ENCODE measurements at regions not wholly inside any gene's neighbourhood (a gene's known extent, or its start where the extent isn't known, plus 50 kb on each side); places are given as distances from the start of the nearest gene placed in this dataset.

DNA sequence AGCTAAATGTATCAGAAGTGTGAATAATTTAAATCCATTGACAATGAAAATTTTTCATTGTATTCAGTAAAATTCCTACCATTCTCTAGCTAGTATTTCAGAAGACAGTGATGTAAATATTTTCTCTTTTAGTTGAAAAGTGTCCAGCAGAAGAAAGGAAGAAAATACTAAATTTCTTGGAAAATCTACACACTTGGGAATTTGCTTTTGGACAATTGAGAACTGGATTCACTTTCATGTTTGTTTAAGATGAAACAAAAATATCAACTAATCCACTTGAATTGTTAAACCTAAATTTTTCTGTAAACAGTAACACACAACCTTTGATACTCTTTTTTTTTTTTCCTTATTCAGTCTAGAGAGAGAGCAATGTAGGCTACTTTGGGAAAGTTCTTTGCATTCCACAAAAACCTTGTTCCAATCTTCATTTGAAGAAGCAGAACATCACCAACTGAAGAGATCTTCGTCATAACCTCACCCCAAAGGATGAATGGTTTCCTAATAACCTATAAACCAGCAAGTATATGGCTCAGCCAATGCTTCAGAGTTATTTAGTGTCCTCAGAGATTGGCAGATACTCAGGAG lies 155.1 kb upstream of the GORAB start:
- TF ChIP-seq, protein P1, sequence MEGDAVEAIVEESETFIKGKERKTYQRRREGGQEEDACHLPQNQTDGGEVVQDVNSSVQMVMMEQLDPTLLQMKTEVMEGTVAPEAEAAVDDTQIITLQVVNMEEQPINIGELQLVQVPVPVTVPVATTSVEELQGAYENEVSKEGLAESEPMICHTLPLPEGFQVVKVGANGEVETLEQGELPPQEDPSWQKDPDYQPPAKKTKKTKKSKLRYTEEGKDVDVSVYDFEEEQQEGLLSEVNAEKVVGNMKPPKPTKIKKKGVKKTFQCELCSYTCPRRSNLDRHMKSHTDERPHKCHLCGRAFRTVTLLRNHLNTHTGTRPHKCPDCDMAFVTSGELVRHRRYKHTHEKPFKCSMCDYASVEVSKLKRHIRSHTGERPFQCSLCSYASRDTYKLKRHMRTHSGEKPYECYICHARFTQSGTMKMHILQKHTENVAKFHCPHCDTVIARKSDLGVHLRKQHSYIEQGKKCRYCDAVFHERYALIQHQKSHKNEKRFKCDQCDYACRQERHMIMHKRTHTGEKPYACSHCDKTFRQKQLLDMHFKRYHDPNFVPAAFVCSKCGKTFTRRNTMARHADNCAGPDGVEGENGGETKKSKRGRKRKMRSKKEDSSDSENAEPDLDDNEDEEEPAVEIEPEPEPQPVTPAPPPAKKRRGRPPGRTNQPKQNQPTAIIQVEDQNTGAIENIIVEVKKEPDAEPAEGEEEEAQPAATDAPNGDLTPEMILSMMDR (IDR thresholded peaks at IDR 0.05; ENCODE audit: borderline replicate concordance, extremely low read depth, insufficient read depth), result no peak
- no peak overlapping the region for H3K27ac ChIP-seq (ENCODE audit: low read depth in 2 of 2, low read length in 2 of 2)
- DNase-seq, result no peak
- no peaks in the 10 kb centered on the region for H3K9me3 ChIP-seq (ENCODE audit: control insufficient read depth in 2 of 3, insufficient read depth in 1 of 3, low read length in 3 of 3)
- no peak overlapping the region for H3K9ac ChIP-seq (ENCODE audit: low read length in 3 of 3)
- intact Hi-C loops (cut with DNase I), result no loop called here
- no peaks in the 10 kb centered on the region for H3K27me3 ChIP-seq (ENCODE audit: control insufficient read depth, insufficient read depth, low read length)
- no peaks in the 10 kb centered on the region for H3K4me1 ChIP-seq (ENCODE audit: control insufficient read depth in 2 of 3, insufficient read depth in 2 of 3, low read depth in 1 of 3, low read length in 3 of 3)
- FAIRE-seq, result no peak
- H3K36me3 ChIP-seq (ENCODE audit: control insufficient read depth in 2 of 3, insufficient read depth in 3 of 3, low read length in 3 of 3), result no peaks in the 10 kb centered on the region
- no peak overlapping the region for H3K4me3 ChIP-seq (ENCODE audit: low read length in 3 of 3)

DNA sequence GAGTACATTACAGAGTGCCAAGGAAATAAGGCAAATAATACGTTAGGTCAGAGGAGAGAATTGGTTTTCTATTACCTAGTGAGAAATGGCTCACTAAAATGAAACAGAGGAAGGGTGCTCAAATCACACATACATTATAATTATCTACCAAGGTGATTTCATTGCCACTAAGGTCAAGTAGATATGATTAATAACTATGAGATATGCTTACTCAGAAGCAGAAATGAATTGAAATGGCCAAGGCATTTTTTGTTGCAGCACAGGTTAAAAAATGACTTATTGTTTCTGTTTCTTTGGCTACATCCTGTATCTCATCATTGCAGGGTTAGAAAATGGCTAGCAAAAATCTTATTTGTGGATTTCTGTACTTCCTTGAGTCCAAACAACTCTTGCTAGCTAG lies 154.5 kb upstream of the GORAB start:
- no peaks in the 10 kb centered on the region for H3K27me3 ChIP-seq (ENCODE audit: control insufficient read depth, insufficient read depth, low read length)
- H3K4me3 ChIP-seq (ENCODE audit: low read length in 3 of 3), result no peak overlapping the region
- FAIRE-seq (no peak), DNase-seq (no peak)
- TF ChIP-seq, protein P1 (IDR thresholded peaks at IDR 0.05; ENCODE audit: borderline replicate concordance, extremely low read depth, insufficient read depth), result no peak
- no peaks in the 10 kb centered on the region for H3K36me3 ChIP-seq (ENCODE audit: control insufficient read depth in 2 of 3, insufficient read depth in 3 of 3, low read length in 3 of 3)
- H3K27ac ChIP-seq (ENCODE audit: low read depth in 2 of 2, low read length in 2 of 2), result no peak overlapping the region
- H3K9me3 ChIP-seq (ENCODE audit: control insufficient read depth in 2 of 3, insufficient read depth in 1 of 3, low read length in 3 of 3), result no peaks in the 10 kb centered on the region
- no peak overlapping the region for H3K9ac ChIP-seq (ENCODE audit: low read length in 3 of 3)
- intact Hi-C loops (cut with DNase I), result no loop called here
- no peaks in the 10 kb centered on the region for H3K4me1 ChIP-seq (ENCODE audit: control insufficient read depth in 2 of 3, insufficient read depth in 2 of 3, low read depth in 1 of 3, low read length in 3 of 3)

DNA sequence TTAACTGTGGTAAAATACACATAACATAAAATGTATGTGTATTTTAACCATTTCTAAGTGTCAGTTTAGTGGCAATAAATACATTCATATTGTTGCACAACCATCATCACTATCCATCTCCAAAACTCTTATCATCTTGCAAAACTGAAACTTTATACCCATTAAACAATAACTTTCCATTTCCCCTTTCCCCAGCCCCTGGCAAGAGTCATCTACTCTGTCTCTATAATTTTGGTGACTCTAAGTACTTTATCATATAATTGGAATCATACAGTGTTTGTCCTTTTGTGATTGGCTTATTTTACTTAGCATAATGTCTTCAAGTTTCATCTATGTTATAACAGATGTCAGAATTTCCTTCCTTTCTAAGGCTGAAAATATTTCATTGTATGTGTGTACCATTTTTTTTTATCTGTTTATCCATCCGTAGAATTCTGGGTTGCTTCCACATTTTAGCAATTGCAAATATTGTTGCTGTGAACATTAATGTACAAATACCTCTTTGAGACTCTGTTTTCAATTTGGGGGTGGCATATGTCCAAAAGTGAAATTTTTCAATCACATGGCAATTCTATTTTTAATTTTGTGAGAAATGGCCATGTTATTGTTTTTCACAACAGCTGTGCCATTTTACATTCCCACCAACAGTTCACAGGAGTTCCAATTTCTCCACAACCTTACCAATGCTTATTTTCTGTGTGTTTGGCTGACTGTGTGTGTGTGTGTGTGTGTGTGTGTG lies 153.9 kb upstream of the GORAB start:
- H3K36me3 ChIP-seq (ENCODE audit: control insufficient read depth in 2 of 3, insufficient read depth in 3 of 3, low read length in 3 of 3), result no peaks in the 10 kb centered on the region
- intact Hi-C loops (cut with DNase I), result no loop called here
- FAIRE-seq (no peak), DNase-seq (no peak)
- no peak overlapping the region for H3K27ac ChIP-seq (ENCODE audit: low read depth in 2 of 2, low read length in 2 of 2)
- no peaks in the 10 kb centered on the region for H3K27me3 ChIP-seq (ENCODE audit: control insufficient read depth, insufficient read depth, low read length)
- H3K9me3 ChIP-seq (ENCODE audit: control insufficient read depth in 2 of 3, insufficient read depth in 1 of 3, low read length in 3 of 3), result no peaks in the 10 kb centered on the region
- H3K4me3 ChIP-seq (ENCODE audit: low read length in 3 of 3), result no peak overlapping the region
- H3K9ac ChIP-seq (ENCODE audit: low read length in 3 of 3), result no peak overlapping the region
- no peaks in the 10 kb centered on the region for H3K4me1 ChIP-seq (ENCODE audit: control insufficient read depth in 2 of 3, insufficient read depth in 2 of 3, low read depth in 1 of 3, low read length in 3 of 3)
- TF ChIP-seq, protein P1 (IDR thresholded peaks at IDR 0.05; ENCODE audit: borderline replicate concordance, extremely low read depth, insufficient read depth), result no peak

All from kidney (tissue), 13 donors.